GM21737 (cell line): ENCODE measurements at regions not wholly inside any gene's neighbourhood (a gene's known extent, or its start where the extent isn't known, plus 50 kb on each side); places are given as distances from the start of the nearest gene placed in this dataset.

Source experiments
- ATAC-seq: cut with Tn5 transposase; IDR thresholded peaks from one replicate; pipeline ENCODE4 v1.9.1; 2021; ENCODE audit warnings: mild to moderate bottlenecking, moderate library complexity; ENCODE audit not compliant: unreplicated experiment

DNA sequence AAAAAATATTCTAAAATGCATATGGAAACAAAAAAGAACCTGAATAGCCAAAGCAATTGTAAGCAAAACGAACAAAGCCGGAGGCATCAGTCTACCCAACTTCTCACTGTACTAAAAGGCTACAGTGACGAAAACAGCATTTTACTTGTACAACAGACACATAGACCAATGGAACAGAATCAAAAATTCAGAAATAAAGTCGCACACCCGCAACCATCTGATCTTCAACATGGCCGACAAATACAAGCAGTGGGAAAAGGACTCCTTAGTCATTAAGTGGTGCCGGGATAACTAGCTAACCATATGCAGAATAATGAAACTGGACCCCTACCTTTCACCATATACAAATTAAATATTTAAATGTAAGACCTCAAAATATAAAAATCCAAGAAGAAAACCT is 203.9 kb upstream of the PPFIA2 start:
- ATAC-seq = no peak

DNA sequence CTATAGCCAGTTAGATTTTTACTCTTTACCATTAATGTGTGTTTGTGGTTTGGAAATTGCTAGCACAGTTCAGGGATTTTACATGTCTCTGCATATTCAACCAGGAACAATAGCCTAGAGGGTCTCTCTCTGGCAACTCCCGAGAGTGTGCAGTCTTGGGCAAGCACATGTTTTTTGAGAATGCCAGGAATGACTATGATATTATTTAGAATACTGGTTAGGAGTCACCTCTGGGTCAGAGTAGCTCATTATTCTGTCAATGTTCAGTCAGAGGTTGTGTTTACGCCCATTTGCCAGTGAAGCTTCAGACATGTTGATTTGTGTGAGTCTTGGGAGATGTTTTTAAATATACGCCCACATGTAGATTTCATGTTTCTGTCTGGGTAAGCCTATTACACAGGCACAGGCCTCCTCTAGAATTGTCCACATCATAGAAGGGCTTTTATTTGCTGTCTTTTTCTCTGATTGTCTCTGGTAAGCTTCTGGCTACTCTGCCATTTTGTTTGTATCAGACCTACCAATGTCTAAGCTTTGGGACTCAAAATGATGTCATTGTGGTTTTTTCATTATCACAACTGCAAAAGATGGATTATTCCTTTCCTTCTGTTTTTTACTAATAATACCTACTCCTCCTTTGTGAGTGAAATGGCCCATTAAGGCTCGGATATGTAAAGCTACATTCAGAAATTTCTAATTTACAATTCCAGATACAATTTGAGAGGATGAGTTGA is 203.1 kb upstream of the PPFIA2 start:
- no peak for ATAC-seq

DNA sequence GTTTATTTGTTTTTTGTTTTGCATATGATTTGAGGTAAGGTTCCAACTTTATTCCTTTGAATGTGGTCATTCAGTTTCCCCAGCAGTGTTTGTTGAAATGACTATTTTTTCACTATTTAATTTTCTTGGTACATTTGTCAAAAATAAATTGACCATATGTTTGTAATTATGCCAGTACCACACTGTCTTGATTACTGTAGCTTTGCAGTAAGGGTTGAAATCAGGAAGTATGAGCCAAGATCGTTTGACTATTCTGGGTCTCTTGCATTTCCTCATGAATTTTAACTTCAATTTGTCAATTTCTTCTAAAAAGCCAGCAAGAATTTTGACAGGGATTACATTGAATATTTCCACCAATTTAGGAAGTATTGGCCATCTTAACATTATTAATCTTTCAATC is 199.3 kb upstream of the PPFIA2 start:
- no peak for ATAC-seq

- no peak for ATAC-seq
Observed at GRCh38 chr12:81957631-81958030, 198.5 kb upstream of the PPFIA2 start.

- no peak for ATAC-seq
Observed at GRCh38 chr12:81956468-81956860, 197.3 kb upstream of the PPFIA2 start.

DNA sequence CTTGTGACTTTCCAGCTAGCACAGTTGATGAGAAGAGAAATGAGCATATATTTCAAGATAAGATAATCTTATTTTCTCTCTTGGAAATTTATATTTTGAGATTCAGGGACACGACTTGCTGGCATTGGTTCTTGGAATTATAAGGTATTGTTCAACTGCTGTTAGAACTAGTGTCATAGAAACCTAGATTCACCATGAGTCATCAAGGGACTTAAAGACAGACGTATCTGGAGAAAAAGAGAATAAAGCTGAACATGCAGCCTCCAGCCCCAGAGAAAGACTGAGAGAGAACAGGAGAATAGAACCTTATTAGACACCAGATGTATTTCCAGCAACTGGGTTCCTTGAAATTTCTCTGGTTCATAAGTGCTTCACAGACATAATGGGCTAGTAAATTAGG is 194.4 kb upstream of the PPFIA2 start:
- ATAC-seq = no peak

- ATAC-seq = no peak
Observed at GRCh38 chr12:81950871-81951270, 191.7 kb upstream of the PPFIA2 start.

- no peak for ATAC-seq
Observed at GRCh38 chr12:81949841-81950308, 190.7 kb upstream of the PPFIA2 start.

DNA sequence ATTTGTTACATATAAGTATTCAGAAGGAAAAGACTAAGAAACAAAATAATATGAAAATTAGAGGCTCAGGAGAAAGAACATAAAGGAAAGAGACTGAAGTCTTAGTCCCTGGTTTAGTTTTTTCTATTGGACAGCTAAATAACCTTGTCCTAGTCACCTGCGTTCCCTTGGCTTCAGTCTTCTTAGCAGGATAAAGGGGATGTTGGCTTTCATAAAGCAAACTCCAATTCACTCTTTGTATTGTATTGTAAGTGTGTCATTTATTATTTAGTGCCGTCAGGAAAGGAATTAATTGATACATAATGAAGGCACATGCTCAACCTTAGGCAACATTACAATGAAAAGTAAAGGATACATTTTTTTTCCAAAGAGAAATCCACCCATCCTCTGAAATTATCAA is 190.3 kb upstream of the PPFIA2 start:
- no peak for ATAC-seq

GRCh38 chr12:81944886-81945285 is 185.7 kb upstream of the PPFIA2 start:
- no peak for ATAC-seq

- ATAC-seq = peak; percentile 79
Observed at GRCh38 chr12:81942594-81942993, 183.4 kb upstream of the PPFIA2 start.

GRCh38 chr12:81930037-81930436 is 170.9 kb upstream of the PPFIA2 start:
- no peak for ATAC-seq

- no peak for ATAC-seq
Observed at GRCh38 chr12:81896771-81897170, 137.6 kb upstream of the PPFIA2 start.

- ATAC-seq = no peak
Observed at GRCh38 chr12:81888961-81889360, 129.8 kb upstream of the PPFIA2 start.

- no peak for ATAC-seq
Observed at GRCh38 chr12:81888106-81888740, 129.1 kb upstream of the PPFIA2 start.

DNA sequence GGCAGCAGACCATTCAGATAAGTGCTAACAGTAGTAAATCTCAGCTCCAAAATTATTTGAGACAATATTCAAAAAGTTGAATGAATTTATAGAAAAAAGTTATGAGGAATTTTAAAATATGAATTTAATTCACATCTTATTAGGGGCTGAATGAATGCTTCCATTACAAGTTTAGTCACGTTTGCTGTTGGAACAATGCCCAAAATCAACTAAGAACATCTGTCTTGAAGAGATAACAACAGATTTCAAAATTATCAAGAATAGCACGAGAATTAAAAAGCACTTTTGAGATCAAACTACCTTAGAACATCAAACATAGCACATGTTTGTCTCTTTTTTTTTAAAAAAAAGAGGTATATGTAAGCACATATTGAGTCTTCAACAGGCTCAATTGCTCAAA is 115.4 kb upstream of the PPFIA2 start:
- ATAC-seq = no peak

DNA sequence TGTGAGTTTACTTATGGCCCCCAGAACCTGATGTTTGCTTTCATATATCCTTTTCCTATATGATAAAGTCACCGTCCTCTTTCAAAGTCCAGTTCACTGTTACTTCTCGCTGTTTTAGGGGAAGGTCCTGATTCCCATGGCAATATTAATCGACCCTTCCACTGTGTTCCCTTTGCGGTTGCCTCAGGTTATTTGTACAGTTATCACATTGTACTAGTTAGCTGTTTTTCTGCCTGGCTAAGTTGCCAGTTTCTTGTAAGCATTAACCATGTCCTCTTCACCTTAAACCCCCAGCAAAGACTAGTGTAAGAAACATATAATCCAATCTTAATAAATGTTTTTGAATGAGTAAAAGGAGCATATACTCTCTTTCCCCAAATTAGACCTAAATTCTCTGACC is 115.0 kb upstream of the PPFIA2 start:
- ATAC-seq = no peak

DNA sequence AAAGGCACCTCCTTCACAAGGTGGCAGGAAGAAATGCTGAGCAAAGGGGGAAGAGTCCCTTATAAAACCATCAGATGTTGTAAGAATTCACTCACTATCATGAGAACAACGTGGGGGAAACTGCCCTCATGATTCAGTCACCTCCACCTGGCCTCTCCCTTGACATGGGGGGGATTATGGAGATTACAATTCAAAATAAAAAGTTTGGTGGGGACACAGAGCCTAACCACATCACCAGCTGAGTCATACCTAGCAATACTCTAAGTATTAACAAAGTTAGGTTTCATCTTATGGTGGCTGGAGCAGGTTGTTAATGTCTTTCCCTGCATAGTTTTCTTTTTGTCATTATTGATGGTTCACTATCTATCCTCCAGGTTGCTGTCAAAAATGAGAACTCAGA is 113.2 kb upstream of the PPFIA2 start:
- no peak for ATAC-seq

- no peak for ATAC-seq
Observed at GRCh38 chr12:81866081-81866480, 106.9 kb upstream of the PPFIA2 start.

DNA sequence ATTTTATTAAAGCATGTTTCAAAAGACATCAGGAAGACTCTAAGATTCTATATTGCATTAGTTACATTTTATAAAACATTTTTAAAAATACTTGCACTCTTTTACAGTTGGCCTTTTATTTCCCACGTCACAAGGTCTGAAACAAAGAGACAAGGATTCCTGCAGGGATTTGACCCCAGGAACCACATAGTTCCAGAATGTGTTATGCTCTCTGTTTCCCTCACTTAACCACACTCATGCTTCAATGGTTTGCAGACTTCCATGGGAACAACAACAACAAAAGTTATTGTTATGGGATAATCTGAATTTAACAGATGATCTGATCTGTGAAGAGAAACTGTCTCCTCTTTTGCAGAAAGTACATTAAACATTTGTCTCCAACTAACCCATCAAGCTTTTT is 104.3 kb upstream of the PPFIA2 start:
- no peak for ATAC-seq

DNA sequence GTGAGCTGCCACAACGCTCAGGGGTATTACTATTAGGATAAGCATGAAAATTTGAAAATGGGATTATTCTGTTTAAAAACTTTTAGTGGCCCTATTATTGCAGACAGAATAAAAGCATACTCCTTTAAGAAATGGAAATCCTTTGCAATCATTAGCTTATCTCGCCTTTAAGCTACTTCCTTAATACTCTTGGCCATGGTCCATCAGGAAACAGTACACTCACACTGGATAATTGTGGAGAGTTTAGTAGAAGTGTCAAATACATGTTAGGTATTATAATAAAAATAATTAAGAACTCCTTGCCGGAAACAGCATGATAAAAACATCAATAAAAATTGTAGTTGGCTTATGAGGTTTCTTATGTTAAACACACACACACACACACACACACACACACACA is 100.4 kb upstream of the PPFIA2 start:
- no peak for ATAC-seq

- no peak for ATAC-seq
Observed at GRCh38 chr12:81843599-81843998, 84.4 kb upstream of the PPFIA2 start.

- no peak for ATAC-seq
Observed at GRCh38 chr12:81835783-81836182, 76.6 kb upstream of the PPFIA2 start.
